Stomach (tissue), 4 donors: ENCODE measurements at regions not wholly inside any gene's neighbourhood (a gene's known extent, or its start where the extent isn't known, plus 50 kb on each side); places are given as distances from the start of the nearest gene placed in this dataset.

Experiments used
- EP300 ChIP-seq: sonication (generic); formaldehyde crosslinking; IDR thresholded peaks from one replicate; pipeline ENCODE4 v1.6.1; 2017; ENCODE audit warnings: antibody characterized with exemption
- POLR2A ChIP-seq, 4 donors: fragments of 450-650 bp; IDR thresholded peaks; one replicate each; pipeline ENCODE4 v1.6.1; 2016; ENCODE audit warnings: antibody characterized with exemption in 4 of 4, control low read depth in 2 of 4, mild to moderate bottlenecking in 1 of 4, moderate library complexity in 1 of 4
- POLR2AphosphoS5 ChIP-seq, 3 donors: sonication (generic); formaldehyde crosslinking; IDR thresholded peaks; one replicate each; pipeline ENCODE4 v1.6.1; 2016; ENCODE audit warnings: antibody characterized with exemption in 3 of 3
- TF ChIP-seq, protein P1 (sequence below), 7 experiments: fragments of 450-650 bp in 4 of 7; fragments of 200-600 bp in 3 of 7; sonication (generic) in 3 of 7; IDR thresholded peaks; one replicate each; pipeline ENCODE4 v1.5.1; 2016 to 2019; ENCODE audit warnings: antibody characterized with exemption in 7 of 7, control low read depth in 2 of 7, mild to moderate bottlenecking in 1 of 7

DNA sequence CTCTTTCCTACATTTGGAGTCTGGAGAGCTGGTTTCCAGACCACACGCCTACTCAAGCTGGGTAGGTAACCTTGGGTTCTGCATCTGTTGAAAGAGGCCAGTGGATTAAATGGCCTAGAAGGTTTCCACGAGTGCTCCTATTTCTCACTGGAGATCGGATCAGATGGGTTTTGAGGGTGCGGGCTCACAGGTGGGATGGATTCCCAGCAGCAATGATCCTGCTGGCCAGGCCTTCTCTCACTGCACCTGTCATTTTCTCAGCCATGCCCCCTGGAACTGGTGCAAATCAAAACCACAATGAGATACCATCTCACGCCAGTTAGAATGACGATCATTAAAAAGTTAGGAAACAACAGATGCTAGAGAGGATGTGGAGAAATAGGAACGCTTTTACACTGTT is 747.5 kb upstream of the RAB6C start:
- TF ChIP-seq, protein P1, sequence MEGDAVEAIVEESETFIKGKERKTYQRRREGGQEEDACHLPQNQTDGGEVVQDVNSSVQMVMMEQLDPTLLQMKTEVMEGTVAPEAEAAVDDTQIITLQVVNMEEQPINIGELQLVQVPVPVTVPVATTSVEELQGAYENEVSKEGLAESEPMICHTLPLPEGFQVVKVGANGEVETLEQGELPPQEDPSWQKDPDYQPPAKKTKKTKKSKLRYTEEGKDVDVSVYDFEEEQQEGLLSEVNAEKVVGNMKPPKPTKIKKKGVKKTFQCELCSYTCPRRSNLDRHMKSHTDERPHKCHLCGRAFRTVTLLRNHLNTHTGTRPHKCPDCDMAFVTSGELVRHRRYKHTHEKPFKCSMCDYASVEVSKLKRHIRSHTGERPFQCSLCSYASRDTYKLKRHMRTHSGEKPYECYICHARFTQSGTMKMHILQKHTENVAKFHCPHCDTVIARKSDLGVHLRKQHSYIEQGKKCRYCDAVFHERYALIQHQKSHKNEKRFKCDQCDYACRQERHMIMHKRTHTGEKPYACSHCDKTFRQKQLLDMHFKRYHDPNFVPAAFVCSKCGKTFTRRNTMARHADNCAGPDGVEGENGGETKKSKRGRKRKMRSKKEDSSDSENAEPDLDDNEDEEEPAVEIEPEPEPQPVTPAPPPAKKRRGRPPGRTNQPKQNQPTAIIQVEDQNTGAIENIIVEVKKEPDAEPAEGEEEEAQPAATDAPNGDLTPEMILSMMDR (IDR thresholded peaks at IDR 0.05), result no peak
- TF ChIP-seq EP300 (no peak), POLR2A (IDR thresholded peaks at IDR 0.05) (no peak), POLR2AphosphoS5 (IDR thresholded peaks at IDR 0.05) (no peak)
